ENCODE measurements at regions not wholly inside any gene's neighbourhood (a gene's known extent, or its start where the extent isn't known, plus 50 kb on each side); places are given as distances from the start of the nearest gene placed in this dataset.
"Not testable (repeated sequence)": the region's sequence is repeated elsewhere in the genome, so short reads cannot be mapped to it uniquely, and the experiment has no call there.

DNA sequence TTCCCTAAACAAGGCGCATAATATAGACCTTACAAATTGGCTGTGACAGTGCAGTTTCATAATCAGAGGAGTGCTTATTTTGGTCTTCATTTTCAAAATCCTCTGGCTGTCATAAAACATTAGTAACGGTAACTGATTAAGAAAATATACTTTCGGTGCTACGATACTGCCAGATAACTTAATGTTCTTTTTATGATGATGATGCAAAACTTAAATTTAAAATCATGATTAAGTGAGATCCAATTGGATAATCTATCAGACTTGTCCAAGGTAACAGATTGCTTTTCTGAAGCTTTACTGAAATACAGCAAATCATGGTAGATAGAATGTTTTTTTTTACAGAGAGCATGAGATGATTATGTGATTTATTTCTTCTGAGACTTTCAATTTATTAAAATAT, 364.2 kb upstream of the CNTN3 start:
- DNase-seq = no peak

DNA sequence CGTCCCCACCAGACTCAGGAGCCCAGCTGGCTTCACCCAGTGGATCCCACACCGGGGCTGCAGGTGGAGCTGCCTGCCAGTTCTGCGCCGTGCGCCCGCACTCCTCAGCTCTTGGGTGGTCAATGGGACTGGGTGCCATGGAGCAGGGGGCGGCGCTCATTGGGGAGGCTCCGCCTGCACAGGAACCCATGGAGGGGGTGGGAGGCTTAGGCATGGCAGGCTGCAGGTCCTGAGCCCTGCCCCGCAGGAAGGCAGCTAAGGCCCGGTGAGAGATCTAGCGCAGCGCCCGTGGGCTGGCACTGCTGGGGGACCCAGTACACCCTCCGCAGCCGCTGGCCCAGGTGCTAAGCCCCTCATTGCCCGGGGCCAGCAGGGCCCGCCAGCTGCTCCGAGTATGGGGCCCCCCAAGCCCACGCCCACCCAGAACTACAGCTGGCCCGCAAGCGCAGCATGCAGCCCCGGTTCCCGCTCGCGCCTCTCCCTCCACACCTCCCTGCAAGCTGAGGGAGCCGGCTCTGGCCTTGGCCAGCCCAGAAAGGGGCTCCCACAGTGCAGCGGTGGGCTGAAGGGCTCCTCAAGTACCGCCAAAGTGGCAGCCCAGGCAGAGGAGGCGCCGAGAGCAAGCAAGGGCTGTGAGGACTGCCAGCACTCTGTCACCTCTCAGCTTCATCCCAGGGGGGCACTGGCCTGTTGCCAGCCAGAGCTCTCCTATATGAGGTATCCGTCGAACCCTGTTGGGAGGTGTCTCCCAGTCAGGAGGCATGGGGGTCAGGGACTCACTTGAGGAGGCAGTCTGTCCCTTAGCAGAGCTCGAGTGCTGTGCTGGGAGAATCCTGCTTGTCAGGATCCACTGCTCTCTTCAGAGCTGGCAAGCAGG, 370.8 kb upstream of the CNTN3 start:
- DNase-seq = not testable (repeated sequence)

DNA sequence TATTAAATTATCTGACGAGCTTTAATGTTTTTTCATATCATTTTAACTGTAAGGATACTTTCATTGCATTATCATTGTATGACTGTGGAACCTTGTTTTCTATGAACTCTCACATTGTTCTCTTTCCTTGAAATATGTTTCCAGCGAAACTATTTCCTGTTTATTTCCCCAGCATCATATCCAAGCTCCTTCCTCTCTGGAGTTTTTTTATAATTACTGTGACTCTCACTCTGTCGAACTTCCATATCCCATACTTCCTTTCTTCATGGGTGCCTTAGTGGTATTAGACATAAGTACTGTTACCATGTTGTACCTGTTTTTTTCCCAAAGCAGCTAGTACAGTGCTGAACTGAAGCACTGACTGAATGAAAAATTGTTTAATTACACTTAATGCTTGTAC, 373.6 kb upstream of the CNTN3 start:
- no peak for DNase-seq

DNA sequence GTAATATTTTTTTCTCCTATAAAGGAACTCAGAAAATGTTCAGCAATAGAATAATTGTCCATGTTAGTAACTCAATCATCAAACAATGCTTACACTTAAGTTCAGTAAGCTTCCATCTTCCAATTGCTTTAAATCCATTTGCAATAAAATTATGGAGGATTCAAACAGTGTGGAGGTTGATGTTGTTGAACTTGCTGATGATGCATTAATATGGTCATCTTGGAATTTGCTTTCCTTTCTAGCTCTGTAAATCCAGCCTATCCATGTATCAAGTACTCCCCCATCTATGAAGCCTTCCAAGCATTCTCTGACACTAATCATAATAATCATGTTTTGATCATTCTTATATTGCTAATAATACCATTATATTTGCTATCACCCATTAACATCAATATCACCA, 378.4 kb upstream of the CNTN3 start:
- no peak for DNase-seq

DNA sequence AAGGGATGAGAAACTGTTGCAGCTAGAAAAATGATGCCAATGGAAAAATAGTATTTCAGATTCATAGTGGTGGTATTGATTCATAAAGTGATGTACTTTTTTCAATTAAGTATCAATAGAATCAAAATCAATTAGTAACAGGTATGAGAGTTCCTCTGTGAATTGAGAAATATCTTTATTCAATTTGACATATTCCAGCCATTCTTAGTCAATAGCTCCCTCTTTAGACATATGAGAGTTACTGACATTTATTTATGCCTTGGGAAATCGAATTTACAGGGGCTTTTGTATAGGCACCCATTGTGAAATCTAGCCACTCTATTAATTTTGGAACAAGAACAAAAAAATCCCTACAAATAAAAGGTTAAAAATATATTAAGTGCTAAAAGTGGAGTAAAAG, 386.9 kb upstream of the CNTN3 start:
- no peak for DNase-seq

DNA sequence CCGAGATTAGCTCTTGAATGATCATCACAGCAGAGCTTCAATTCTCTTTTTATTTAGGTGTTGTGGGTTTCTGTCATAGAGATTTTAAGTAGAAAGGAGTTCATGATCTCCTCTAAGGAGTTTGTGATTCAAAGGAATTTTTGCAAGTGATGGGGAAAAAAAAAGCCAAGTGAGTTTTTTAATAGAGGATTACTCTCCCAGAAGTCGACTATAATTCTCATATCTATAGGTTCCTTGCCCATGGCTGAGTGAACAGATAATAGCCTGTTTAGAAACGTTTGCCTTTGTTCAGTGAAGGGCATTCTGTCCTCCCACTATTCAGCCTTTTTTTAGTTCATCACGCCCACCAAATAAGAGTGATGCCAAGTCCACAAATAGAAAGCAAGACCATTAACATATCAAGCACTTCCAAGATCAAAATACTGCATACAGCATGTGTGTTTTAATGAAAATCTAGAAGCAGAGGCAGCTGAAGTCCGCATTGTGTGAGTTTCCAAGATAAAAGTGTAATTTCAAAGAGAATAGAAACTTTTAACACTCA, 398.4 kb upstream of the CNTN3 start:
- DNase-seq = no peak

DNA sequence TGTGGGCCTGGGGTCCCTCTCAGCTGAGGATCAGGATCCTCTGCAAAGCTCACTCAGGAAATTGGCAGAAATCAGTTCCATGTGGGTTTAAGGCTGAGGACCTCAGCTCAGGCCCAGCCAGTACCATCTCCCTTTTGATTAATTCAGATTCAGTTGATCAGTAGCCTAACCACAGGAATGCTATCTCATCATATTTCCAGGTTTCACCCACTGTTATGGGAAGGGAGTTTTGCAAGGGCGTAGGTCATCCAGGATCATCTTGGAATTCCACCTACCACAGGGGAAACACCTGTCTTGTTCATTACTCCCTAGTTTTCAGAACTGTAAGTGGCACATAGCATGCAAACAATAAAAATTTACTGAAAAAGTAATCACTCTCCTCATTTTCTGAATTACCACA, 399.5 kb upstream of the CNTN3 start:
- DNase-seq = no peak

DNA sequence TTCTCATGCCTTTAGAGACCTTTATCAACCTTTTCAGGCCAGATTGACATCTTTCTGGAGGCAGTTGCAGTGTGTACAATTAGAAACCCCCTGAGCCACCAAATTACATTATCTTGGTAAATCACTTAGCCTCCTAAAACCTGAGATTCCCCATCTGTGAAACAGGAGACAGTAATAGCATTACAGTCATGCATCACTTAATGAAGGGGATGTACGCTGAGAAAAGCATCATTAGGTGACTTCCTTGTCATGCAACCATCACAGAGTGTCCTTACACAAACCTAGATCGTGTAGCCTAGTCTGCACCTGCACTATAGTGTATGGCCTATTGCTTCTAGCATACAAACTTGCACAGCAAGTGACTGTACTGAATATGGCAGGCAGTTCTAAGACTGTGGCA, 400.8 kb upstream of the CNTN3 start:
- DNase-seq = no peak

DNA sequence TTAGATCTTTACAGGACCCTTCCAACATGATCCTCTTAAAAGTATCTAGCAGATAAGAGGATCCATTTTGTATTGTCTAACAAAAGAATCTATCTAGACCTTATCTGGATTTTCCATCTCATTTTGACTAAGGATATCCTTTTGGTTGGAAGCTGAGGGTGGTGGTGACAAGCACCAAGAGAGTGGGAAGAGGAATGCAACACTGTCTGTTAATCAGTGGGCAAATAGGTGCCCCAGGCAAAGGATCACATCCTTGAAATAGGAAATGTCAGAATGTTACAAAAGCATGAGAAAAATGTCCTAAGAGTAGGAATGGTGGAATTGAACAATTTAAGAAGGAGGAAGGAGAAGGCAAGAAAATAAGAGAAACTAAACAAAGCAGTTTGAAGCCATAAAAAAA, 420.7 kb upstream of the CNTN3 start:
- no peak for DNase-seq

DNA sequence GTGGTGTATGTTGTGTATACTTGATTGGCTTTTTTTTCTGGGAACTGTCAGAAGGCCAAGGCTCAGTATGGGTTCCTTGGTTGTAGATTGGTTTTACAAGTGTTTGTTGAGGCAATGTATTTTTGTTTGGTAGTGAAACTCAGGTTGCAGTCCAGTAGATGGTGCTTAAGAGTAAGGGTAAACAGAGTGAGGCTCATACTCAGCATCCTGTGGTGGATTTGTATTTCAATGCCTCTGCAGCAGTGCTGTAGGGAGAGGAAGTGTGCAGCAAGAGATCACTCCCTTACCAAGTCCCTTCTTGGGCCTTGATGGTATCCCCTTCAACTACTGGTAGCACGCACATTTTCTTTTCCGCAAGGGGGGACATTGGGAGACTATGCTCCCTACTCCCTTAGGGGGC, 428.5 kb upstream of the CNTN3 start:
- DNase-seq = no peak

DNA sequence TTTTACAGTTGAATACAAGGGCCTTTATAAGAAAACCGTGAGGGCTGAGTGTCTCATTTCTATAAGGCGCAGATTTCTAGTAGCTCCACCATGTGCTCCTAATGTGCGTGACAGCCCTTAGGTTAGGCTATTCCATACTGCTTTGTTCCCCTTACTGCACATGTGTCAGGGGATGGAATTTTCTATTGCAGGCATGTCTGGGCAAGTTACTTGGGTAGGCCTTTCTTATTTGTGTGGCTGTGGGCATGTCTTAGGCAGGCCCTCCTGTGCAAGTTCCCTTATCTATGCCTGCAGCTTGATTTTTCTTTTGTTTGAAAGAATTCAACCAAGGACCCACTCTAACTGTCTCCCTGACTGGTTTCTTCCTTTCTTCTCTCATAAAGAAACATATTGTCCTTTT, 434.2 kb upstream of the CNTN3 start:
- DNase-seq = no peak

DNA sequence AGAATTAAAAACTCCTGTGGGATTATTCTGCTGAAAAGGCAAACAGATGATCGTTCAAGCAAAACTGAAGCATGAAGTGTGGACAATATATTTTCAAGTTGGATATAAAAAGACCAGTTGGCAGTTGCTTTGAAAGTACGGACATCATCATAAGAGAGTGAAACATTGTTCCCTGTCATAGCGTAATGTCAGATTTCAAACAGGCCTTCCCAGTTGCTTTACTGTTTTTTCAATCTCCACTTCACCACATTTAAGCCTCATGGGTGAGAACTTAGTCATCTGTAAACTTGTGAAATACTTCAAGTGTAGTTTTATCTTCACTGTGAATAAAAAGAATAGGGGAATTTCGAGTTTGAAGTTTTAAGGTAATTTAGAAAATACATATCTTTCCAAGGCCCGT, 435.1 kb upstream of the CNTN3 start:
- no peak for DNase-seq

DNA sequence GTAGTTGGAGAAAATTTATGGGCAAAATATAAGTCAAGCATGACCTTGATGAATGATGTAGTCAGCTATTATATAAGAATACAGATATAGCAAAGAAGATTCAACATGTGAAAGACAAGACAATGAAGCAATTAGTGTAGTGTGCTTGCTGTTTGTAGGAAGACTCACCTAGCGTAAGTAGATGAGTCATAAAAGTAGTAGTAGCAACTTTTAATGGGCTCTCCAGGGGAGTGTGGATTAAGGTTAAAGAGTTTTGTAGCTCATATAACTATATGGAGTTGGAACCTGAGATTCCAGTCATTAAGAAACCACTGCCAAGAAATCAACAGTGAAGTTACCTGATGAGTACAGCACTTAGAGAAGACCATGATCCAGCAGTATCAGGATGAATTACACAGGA, 444.7 kb upstream of the CNTN3 start:
- DNase-seq = no peak

DNA sequence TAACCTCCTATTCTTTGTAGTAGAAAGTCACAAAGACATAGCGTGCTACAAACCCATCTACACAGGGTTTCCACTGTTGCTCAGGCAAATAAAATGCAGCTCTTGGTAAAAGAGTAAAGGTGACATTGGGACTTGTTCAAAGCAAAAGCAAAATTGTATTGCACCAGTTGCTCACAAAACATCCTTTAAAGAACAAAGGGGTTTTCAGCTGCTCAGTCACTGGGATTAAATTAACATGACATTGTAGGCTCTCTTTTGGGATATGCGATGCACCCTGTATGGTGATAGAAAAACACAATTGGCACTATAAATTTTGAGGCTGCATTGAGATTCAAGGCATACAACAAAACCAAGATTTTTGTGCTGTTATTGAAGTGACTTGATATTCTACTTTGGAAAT, 447.3 kb upstream of the CNTN3 start:
- DNase-seq = no peak

DNA sequence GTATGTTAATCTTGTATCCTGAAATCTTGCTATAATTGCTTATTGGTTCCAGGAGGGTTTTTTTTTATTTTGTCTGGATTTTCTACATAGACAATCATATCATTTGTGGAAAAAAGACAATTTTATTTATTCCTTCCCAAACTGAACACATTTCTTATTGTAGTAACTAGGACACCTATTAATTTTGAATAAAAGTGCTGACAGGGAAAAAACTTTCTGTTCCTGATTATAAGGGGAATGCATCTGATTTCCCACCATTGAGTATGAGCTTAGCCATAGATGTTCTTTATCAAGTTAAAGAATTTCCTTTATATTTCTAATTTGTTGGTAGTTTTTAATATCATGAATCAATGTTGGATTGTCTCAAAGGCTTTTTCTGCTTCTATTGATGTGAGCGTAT, 460.7 kb upstream of the CNTN3 start:
- no peak for DNase-seq

DNA sequence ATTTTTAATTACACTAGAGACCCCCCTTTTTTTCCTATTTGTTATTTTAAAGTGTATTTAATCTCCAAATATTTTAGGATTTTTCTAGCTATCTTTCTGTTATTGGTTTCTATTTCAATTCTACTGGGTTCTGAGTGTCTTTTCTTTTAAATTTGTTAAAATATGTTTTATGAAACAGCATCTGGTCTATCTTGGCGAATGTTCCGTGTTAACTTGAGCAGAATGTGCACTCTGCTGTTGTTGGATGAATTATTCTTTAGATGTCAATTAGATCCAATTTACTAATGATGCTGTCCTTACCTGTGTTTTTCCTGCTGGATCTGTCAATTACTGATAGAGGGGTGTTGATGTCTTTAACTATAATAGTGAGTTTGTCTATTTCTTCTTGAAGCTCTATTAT, 462.0 kb upstream of the CNTN3 start:
- DNase-seq = no peak

DNA sequence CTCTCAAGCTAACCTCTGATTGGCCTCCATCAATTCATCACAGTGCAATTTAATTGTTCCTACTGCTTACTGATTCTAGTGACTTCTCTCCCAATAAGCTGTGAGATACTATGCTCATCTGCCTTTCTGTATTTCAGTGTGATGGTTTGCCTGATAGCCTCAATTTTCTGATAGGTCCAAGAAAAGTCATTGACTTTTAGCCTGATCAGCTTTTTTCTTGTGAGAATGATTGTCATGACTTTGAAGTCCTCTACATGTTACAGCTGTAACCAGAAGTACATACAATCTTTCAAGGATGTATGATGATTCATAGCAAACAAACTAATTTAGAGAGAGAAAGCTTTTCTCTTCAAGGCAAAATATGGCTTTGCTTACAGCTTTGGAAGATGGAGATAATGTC, 463.8 kb upstream of the CNTN3 start:
- DNase-seq = no peak

DNA sequence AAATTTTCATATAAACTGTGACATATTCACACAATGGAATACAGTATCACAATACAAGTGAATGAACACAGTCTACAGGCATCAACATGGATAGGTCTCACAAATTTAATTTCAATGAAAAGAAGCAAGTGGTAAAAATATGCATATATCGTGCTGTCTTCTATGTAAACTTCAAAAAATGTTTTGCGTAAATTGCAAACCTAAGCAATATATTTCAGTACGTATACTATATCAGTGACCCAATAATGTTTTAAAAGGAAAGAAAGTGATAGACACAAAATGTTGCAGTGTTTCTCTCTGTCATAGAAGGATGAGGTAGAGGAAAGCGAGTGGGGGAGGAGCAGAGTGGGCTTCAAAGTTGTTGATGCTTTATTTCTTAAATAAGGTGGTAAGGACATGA, 468.4 kb upstream of the CNTN3 start:
- DNase-seq = no peak

DNA sequence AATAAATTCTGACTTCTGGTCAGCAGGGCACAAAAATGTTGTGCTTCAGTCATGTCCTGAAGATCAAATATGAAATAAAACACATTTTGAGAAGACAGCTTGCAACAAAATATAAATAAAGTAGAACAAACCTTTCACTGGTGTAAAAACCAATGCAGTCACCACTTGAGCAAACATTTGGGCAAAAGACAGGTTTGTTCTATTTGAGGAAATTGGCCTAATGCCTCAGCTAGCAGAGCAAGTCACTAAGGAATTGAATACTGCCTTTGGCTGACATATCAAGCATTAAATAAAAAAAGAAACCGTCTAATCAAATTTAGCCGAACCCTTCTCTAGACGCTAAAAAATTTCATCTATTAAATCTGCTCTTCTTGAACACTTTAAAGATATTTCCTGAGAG, 475.4 kb upstream of the CNTN3 start:
- no peak for DNase-seq

DNA sequence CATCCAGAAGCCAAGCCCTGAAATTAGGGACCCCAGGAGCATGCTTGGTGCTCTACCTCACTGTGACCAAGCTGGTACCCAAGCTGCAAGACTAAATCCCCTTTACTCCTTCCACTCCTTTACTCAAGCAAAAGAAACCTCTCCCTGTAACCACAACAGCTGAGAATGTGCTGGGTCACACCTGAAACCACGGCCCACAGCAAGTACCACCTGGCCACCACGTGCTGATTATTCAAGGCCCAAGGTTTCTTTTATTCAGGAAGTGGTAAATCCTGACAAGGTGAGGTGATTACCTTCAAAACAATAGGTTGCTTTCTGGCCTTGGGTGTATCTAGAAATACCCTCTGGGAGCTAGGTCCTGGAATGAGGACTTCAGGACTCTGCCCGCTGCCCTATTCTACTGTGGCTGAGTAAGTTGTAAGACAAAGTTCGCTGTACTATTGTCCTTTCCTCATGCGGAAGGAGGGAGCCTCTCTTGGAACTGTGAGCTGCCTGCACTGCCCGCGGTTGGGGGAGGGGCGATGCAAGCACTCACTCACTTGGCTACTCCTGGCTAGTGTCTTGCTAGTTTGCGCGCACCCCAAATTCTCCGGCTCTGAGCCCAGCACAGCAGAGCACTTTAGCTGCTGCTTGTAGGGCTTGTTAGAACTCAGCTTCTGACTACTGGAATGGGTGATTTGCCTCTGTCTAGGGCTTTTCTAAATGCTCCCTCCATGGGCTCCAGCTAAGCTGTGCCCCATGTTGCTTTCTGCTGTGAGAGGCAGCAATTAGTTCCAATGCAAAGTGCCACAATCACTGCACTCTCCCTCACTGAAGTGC, 487.1 kb upstream of the CNTN3 start:
- DNase-seq = no peak

DNA sequence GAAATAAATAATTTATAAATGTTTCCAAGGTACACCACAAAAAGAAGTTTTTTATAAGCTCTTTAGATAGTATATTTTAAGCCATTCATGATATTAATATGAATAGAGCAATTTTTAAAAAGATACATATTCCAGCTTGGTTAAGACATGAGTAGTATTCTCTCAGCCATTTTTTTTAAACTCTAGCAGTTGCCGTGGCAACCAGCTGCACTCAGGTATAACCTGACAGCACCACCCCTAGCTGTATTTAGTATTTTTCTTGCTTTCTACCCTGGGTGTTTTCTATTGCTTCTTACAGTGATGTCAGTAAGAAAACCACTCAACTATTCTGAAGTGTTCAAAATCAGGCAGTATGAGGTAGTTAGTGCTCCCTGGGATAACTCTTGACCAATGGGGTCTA, 496.3 kb upstream of the CNTN3 start:
- DNase-seq = no peak

DNA sequence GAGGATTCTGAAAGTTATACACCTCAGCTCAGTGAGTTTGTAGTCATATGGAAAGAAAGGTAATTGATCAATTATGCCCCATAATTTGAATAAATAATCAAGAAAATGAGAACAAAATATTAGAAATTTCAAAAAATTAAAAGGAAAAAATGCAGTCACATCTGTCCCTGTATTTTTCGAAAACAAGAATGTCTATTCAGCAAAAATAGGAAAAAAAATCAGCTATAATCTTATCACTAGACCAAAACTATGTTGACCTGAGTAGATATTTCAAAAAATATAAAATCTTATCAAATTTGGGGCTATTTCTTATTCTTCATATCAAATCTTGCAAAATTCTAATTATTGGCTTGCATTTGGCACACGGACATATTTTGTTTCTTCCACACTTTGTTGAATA, 501.2 kb upstream of the CNTN3 start:
- no peak for DNase-seq

DNA sequence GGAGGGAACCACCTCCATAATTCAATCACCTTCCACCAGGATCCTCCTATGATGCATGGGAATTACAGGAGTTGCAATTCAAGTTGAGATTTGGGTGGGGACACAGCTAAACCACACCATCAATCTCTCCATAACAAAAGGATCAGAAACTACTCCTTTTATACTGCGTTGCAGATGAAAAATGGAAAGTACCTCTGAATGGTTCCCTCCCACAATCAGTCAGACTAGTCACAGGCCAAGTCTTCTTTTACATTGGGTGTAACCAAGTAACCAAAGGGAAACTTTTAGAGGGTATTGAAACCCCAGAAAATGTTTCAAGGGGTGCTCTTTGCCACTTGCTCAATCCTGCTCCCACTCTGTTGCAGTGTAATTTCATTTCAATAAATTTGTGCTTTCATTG, 504.3 kb upstream of the CNTN3 start:
- no peak for DNase-seq

DNA sequence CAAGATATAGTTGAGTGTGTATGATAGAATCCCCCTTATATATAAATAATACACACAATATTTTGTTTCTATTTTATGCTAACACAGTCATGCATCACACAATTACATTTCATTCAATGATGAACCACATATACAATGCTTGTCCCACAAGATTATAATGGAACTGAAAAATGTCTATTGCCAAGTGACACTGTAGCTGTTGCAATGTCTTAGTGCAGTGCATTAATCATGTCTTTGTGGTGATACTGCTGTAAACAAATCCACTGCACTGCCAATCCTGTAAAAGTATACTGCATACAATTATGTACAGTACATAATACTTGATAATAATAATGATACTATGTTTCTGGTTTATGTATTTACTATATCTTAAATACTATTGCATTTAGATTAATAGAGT, 512.1 kb upstream of the CNTN3 start:
- DNase-seq = no peak
